Embryonic facial prominence (tissue), 1 donor: ENCODE measurements at regions not wholly inside any gene's neighbourhood (a gene's known extent, or its start where the extent isn't known, plus 50 kb on each side); places are given as distances from the start of the nearest gene placed in this dataset.
"Not testable (repeated sequence)": the region's sequence is repeated elsewhere in the genome, so short reads cannot be mapped to it uniquely, and the experiment has no call there.

ENCODE experiments used
- DNase-seq: peaks from one replicate; pipeline ENCODE4 v3.0.0-alpha.2; 2016; ENCODE audit errors: extremely low spot score

DNA sequence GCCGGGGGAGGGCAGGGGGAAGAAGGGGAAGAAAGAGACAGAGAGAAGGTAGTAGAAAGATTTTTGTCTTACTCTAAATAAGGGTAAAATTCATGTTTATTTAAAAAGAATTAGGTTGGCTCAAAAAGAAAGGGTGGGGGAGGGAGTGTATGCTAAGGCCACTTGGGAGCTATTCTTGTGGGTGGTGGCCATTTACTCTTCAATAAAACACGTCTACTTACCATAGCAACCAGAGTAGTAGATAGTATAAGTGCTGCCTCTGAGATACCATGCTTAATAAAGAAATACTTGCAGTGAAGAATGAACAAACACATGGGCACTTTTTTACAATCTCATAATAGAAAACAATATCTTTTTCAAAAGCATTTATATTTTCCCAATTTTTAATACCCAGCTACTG is 538.1 kb upstream of the PTBP2 start:
- no peak for DNase-seq

GRCh38 chr1:96183928-96184327 is 537.7 kb upstream of the PTBP2 start:
- DNase-seq, result no peak

DNA sequence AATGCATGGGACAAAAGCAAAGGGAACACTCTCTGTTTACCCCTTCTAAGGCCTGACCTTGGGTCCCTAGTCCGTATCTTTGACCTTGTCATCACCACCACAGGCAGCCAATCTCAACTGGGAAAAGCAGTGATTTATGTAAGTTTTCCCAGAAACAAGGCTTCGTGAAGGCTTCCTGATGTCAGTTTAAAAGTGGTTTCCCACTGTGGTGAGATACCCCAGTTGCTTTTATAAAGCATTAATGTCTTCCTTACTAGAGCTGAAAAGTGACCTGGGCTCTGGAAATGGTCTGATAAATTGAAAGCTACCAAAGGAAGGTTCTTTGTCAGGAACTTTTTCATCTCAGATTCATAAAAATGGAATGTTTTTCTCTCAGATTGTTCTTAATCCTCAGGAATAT is 536.4 kb upstream of the PTBP2 start:
- DNase-seq, result no peak

DNA sequence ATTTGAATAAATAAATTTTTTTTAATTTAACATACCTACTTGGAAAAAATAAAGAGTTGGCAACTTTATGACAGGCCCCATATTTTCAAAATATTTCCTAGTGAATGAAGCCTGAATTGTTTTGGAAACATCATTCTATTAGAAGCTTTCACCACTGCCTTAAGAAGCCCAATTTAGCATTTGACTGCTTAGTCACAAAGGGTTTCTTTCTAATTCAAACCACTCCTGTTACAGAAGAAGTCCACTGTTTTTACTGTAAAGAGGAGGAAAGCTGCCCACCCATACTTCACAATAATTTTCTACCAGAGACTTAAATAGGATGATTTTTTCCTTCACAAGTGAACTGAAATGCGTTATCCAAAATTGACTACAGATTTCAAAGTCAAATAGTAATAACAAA is 534.6 kb upstream of the PTBP2 start:
- DNase-seq, result no peak

DNA sequence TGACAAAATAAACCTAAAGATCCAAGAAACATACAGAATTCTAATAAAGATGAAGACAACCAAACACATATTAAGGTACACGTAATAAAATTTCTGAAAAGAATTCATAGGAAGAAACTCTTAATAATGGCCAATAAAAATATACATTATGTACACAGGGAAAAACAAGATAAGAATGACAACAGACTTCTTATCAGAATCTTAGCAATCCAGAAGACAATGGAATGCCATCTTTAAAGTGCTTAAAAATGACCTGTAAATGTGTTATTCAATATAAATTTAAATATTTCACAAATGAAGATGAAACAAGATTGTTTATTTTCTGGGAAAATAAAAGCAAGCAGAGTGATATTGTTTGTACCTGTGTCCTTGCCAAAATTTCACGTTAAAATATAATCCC is 530.4 kb upstream of the PTBP2 start:
- no peak for DNase-seq

DNA sequence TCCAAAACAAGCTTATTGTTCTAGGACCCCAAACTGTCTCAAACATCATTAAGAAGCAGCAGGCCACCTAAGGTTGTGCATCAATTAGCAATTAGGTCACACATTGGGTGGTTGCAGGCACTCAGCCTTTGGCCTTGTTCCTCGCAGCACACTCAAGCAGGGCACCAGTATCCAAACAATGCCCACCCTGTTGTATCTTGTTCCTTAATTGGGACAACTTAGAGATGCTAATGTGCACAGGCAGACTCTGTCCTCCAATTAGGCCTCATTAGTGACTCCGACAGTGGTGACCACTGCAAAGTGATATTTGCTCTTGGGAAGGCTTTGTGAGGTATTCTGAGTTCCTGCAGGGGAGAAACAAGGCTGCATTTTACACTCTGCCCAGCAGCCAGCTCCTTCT is 515.1 kb upstream of the PTBP2 start:
- no peak for DNase-seq

GRCh38 chr1:96207936-96208335 is 513.6 kb upstream of the PTBP2 start:
- no peak for DNase-seq

DNA sequence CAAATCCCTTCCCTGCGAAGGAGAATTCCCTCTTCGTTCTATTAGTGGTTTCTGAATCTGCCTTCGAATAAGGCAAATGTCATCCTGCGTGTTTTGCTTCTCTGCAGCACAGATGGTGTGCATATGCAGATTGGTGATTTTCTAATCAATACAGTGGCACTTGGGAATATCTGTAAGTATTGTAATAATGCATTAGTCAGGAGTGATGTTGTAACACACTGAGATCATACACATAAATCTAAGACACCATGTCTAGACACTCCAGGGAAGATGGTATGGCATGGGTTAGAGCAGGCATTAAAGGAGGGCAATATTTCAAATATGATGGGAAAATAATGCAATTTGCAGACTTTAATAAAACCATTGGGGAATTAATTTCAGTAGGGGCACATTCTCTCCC is 513.2 kb upstream of the PTBP2 start:
- DNase-seq, result no peak

- DNase-seq, result no peak
These were observed 511.5 kb upstream of the PTBP2 start for GRCh38 chr1:96210054-96210453.

GRCh38 chr1:96211202-96211601 is 510.4 kb upstream of the PTBP2 start:
- DNase-seq, result no peak

DNA sequence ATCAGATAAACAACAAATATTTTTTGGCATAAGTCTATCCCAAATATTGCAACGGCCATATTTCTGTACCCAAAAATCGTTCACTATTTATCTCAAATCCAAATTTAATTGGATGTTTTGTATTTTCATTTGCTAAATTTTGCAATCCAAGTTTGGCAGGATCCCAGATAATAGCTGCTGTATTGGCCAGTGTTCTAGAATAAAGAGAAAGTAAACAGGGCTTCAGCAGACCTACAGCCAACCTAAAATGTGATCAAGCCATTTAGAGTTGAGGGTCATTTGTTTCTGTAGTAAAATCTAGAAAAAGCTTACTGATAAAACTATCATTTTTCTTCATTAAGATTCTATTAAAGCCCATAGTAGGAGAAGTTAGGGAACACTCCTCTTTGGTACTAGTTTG is 506.6 kb upstream of the PTBP2 start:
- no peak for DNase-seq

- no peak for DNase-seq
These were observed 500.9 kb upstream of the PTBP2 start for GRCh38 chr1:96220651-96221050.

DNA sequence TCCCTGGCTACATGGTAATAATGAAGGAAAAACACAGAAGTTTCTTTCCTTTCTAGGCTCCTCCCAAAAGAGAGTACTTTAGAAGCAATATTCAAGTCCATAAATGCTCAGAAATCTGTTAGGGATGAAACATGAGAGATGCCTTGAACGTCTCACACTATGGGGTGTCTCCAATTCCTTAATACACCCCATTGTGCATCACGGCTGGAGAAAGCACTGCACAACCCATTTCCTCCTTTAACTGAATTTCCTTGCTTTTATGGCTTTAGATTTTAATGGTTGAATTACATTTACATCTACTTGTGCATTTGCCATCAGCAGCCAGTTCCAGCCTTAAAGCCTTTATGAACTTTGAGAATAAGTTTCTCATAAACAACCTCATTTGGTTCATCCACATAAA is 498.9 kb upstream of the PTBP2 start:
- DNase-seq, result no peak

- not testable (repeated sequence) for DNase-seq
These were observed 497.4 kb upstream of the PTBP2 start for GRCh38 chr1:96224229-96224628.

GRCh38 chr1:96233422-96233821 is 488.2 kb upstream of the PTBP2 start:
- DNase-seq, result no peak

- DNase-seq, result no peak
These were observed 487.3 kb upstream of the PTBP2 start for GRCh38 chr1:96234299-96234698.

DNA sequence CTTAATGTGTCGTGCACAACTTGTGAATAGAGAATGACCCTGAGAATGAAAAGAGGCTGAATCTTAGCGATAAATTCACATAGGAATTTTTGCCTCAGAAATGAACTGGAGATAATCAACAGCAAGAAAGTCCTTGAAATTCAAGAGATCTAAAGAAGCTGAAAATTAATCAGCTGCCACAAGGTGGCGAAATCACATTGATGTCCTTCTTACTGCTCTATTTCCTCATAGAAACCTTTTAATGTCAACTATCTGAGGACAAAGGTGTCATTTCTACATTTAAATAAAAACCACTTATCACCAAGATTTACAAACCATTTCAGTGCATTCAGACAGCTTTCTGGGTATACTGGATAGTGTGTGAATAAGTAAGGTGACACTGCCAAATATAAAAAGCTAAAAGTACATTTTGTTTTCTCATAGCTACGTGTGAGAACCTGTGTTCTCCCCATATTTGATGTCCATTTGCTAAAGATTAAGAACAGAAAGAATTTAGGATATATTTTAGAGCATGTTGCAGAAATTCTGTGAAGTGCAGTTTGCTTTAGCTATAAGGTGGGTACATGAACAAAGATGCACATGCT is 485.3 kb upstream of the PTBP2 start:
- peak; percentile 27 for DNase-seq

GRCh38 chr1:96238426-96238825 is 483.2 kb upstream of the PTBP2 start:
- DNase-seq, result no peak

DNA sequence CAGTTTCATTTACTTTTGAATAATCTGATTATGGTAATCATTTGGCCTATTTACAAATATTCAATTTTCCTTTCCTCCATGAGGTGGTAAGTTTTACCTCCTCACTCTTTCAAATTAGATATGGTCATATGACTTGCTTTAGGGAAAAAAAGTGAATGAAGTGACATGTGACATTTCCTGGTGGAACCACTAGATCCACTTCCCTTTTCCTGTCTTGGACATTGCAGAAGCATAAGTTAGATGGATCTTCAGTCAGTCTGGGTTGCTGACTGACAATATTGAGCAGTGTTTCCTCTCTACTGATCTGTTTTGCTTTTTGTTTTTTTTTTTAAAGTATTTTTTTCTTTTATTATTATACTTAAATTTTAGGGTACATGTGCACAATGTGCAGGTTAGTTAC is 481.1 kb upstream of the PTBP2 start:
- no peak for DNase-seq

GRCh38 chr1:96253246-96254035 is 468.1 kb upstream of the PTBP2 start:
- no peak for DNase-seq

GRCh38 chr1:96256130-96256790 is 465.3 kb upstream of the PTBP2 start:
- DNase-seq, result no peak

GRCh38 chr1:96259399-96259798 is 462.2 kb upstream of the PTBP2 start:
- DNase-seq, result no peak

GRCh38 chr1:96281491-96281890 is 440.1 kb upstream of the PTBP2 start:
- no peak for DNase-seq
